Stomach (tissue), 8 donors: ENCODE measurements at regions not wholly inside any gene's neighbourhood (a gene's known extent, or its start where the extent isn't known, plus 50 kb on each side); places are given as distances from the start of the nearest gene placed in this dataset.

Experiments
- DNase-seq, 2 donors: peaks; one replicate each; pipeline versions ENCODE4 v3.0.0 to v3.0.0-alpha.2; 2013 to 2019
- H3K27ac ChIP-seq, 5 donors: fragments of 200-600 bp in 4 of 5; sonication (generic) in 4 of 5; one replicate each; pipeline ENCODE4 v1.5.1; 2013 to 2019; ENCODE audit warnings: mild to moderate bottlenecking in 1 of 5, moderate library complexity in 1 of 5
- H3K27me3 ChIP-seq, 3 donors: fragments of 200-600 bp; sonication (generic); one replicate each; pipeline ENCODE4 v1.5.1; 2017 to 2019; ENCODE audit warnings: mixed run types in 1 of 3
- H3K36me3 ChIP-seq, 4 donors: fragments of 200-600 bp; sonication (generic); 1 replicate in 3 of 4; 2 replicates in 1 of 4; pipeline ENCODE4 v1.5.1; 2016 to 2019
- H3K4me1 ChIP-seq, 4 donors: fragments of 200-600 bp; sonication (generic); one replicate each; pipeline ENCODE4 v1.5.1; 2016 to 2019
- H3K4me3 ChIP-seq, 4 donors: fragments of 200-600 bp; sonication (generic) in 3 of 4; one replicate each; pipeline ENCODE4 v1.5.1; 2016 to 2019; ENCODE audit warnings: mild to moderate bottlenecking in 1 of 4
- H3K9me3 ChIP-seq, 4 donors: fragments of 200-600 bp; sonication (generic); one replicate each; pipeline ENCODE4 v1.5.1; 2016 to 2019
- CTCF ChIP-seq, 7 experiments: fragments of 450-650 bp in 4 of 7; fragments of 200-600 bp in 3 of 7; sonication (generic) in 3 of 7; IDR thresholded peaks; one replicate each; pipeline ENCODE4 v1.5.1; 2016 to 2019; ENCODE audit warnings: antibody characterized with exemption in 7 of 7, control low read depth in 2 of 7, mild to moderate bottlenecking in 1 of 7
- EP300 ChIP-seq: sonication (generic); formaldehyde crosslinking; IDR thresholded peaks from one replicate; pipeline ENCODE4 v1.6.1; 2017; ENCODE audit warnings: antibody characterized with exemption
- POLR2A ChIP-seq, 4 donors: fragments of 450-650 bp; IDR thresholded peaks; one replicate each; pipeline ENCODE4 v1.6.1; 2016; ENCODE audit warnings: antibody characterized with exemption in 4 of 4, control low read depth in 2 of 4, mild to moderate bottlenecking in 1 of 4, moderate library complexity in 1 of 4
- POLR2AphosphoS5 ChIP-seq, 3 donors: sonication (generic); formaldehyde crosslinking; IDR thresholded peaks; one replicate each; pipeline ENCODE4 v1.6.1; 2016; ENCODE audit warnings: antibody characterized with exemption in 3 of 3
- WGBS, 5 donors: extraction: QIAGEN DNeasy Blood & Tissue Kit in 3 of 5; methylation state at CpG; one replicate each; pipeline versions ENCODE4 v1.1.5 to v1.1.7; 2013 to 2018; 5-methylcytosine and 5-hydroxymethylcytosine counted together
- intact Hi-C: fragments of 100-400 bp; cut with DNase I; formaldehyde crosslinking; loops from one replicate; pipeline ENCODE4 v1.15.1; 2023; ENCODE audit warnings: low total_unique reads
- donor health status: healthy with polysubstance abuse.
- donor health status: Bipolar disorder and iron deficiency.
- donor health status: healthy.

- no peaks in the 10 kb centered on the region for H3K27me3 ChIP-seq
- no peaks in the 10 kb centered on the region for H3K36me3 ChIP-seq
- intact Hi-C loops: no loop called here
- TF ChIP-seq POLR2A (IDR thresholded peaks at IDR 0.05): no peak
- no peak for TF ChIP-seq CTCF (IDR thresholded peaks at IDR 0.05)
- TF ChIP-seq EP300: no peak
- TF ChIP-seq POLR2AphosphoS5 (IDR thresholded peaks at IDR 0.05): no peak
- H3K9me3 ChIP-seq: peaks cover 0 to 18% (median 7%) of the 10 kb centered on the region in 4 donors
- H3K27ac ChIP-seq: no peak overlapping the region
- no peak overlapping the region for H3K4me3 ChIP-seq
- H3K4me1 ChIP-seq: no peaks in the 10 kb centered on the region
- no peak for DNase-seq
Observed at GRCh38 chr2:37788602-37789209, 117.3 kb upstream of the CDC42EP3 start.

GRCh38 chr2:37790019-37790418, 118.6 kb upstream of the CDC42EP3 start:
- Histone ChIP-seq H3K9me3 (peaks cover 0 to 18% (median 7%) of the 10 kb centered on the region in 4 donors), H3K4me1 (no peaks in the 10 kb centered on the region), H3K27ac (no peak overlapping the region), H3K36me3 (no peaks in the 10 kb centered on the region), H3K27me3 (no peaks in the 10 kb centered on the region), H3K4me3 (no peak overlapping the region)
- TF ChIP-seq POLR2A (IDR thresholded peaks at IDR 0.05) (no peak), CTCF (IDR thresholded peaks at IDR 0.05) (no peak), EP300 (no peak), POLR2AphosphoS5 (IDR thresholded peaks at IDR 0.05) (no peak)
- no peak for DNase-seq
- 76 to 92% (median 83%) methylated on average over 2 of the region's 2 CpGs for WGBS, 5 donors
- intact Hi-C loops: no loop called here

- TF ChIP-seq CTCF (IDR thresholded peaks at IDR 0.05): no peak
- no peak for TF ChIP-seq POLR2A (IDR thresholded peaks at IDR 0.05)
- no peak for TF ChIP-seq POLR2AphosphoS5 (IDR thresholded peaks at IDR 0.05)
- TF ChIP-seq EP300: no peak
- Histone ChIP-seq H3K4me3 (no peak overlapping the region), H3K27ac (no peak overlapping the region), H3K27me3 (no peaks in the 10 kb centered on the region), H3K36me3 (no peaks in the 10 kb centered on the region), H3K9me3 (peaks cover 0 to 18% (median 7%) of the 10 kb centered on the region in 4 donors), H3K4me1 (peaks cover 0 to 2% (median 0%) of the 10 kb centered on the region in 4 donors)
- WGBS, 5 donors: 48 to 79% (median 71%) methylated on average over 3 of the region's 3 CpGs
- intact Hi-C loops: no loop called here
- DNase-seq: no peak
Observed at GRCh38 chr2:37790462-37790861, 119.0 kb upstream of the CDC42EP3 start.

- H3K4me1 ChIP-seq: peaks cover 8 to 16% (median 10%) of the 10 kb centered on the region in 4 donors
- WGBS, 5 donors: 84 to 100% (median 96%) methylated on average over 1 of the region's 1 CpG
- H3K9me3 ChIP-seq: peaks cover 0 to 17% (median 7%) of the 10 kb centered on the region in 4 donors
- TF ChIP-seq CTCF (IDR thresholded peaks at IDR 0.05): no peak
- TF ChIP-seq POLR2AphosphoS5 (IDR thresholded peaks at IDR 0.05): no peak
- DNase-seq: no peak
- no peak overlapping the region for H3K27ac ChIP-seq
- no peak overlapping the region for H3K4me3 ChIP-seq
- no peaks in the 10 kb centered on the region for H3K27me3 ChIP-seq
- no peaks in the 10 kb centered on the region for H3K36me3 ChIP-seq
- intact Hi-C loops: no loop called here
Observed at GRCh38 chr2:37792366-37792765, 120.9 kb upstream of the CDC42EP3 start.
